ENCODE measurements at regions not wholly inside any gene's neighbourhood (a gene's known extent, or its start where the extent isn't known, plus 50 kb on each side); places are given as distances from the start of the nearest gene placed in this dataset.

- DNase-seq: no peak
- Histone ChIP-seq H3K23me2 (ENCODE audit: insufficient read length, low read depth, low read length, poor library complexity, severe bottlenecking) (peaks cover 10% of the 10 kb centered on the region), H3K4me2 (ENCODE audit: insufficient read depth, insufficient read length, low read length) (no peak overlapping the region), H4K20me1 (ENCODE audit: control insufficient read depth, insufficient read depth, insufficient read length) (peaks cover 3% of the 10 kb centered on the region), H3K4ac (ENCODE audit: low read depth, low read length) (no peak overlapping the region), H2BK12ac (ENCODE audit: insufficient read length, low read depth, low read length) (no peak overlapping the region), H3K23ac (ENCODE audit: insufficient read length, low read depth, low read length) (no peak overlapping the region), H3K79me1 (ENCODE audit: insufficient read depth, low read depth, low read length, poor library complexity, severe bottlenecking) (no peaks in the 10 kb centered on the region), H3K56ac (ENCODE audit: insufficient read length, low read depth, low read length) (no peak overlapping the region), H3K18ac (ENCODE audit: insufficient read length, low read depth, low read length) (no peak overlapping the region), H4K5ac (ENCODE audit: insufficient read length, low read depth, low read length) (no peak overlapping the region), H4K91ac (ENCODE audit: insufficient read length, low read depth, low read length) (no peak overlapping the region), H2BK120ac (ENCODE audit: low read depth, low read length, poor library complexity, severe bottlenecking) (no peak overlapping the region), H3K27ac (ENCODE audit: insufficient read length, low read depth, low read length) (no peak overlapping the region), H2BK20ac (ENCODE audit: low read depth, low read length, poor library complexity, severe bottlenecking) (no peak overlapping the region), H3K79me2 (ENCODE audit: insufficient read depth, low read length) (no peaks in the 10 kb centered on the region), H2AK5ac (ENCODE audit: insufficient read length, low read length) (no peak overlapping the region), H2AFZ (ENCODE audit: low read length) (no peak overlapping the region), H2BK15ac (ENCODE audit: low read depth, low read length) (no peak overlapping the region), H2BK5ac (ENCODE audit: insufficient read length, low read length) (no peak overlapping the region), H3K9me3 (ENCODE audit: control insufficient read depth, low read depth, low read length) (no peaks in the 10 kb centered on the region), H3K9ac (ENCODE audit: extremely low read depth, insufficient read length, low read length) (no peak overlapping the region), H4K8ac (replicated peaks; ENCODE audit: insufficient read length, low read depth, low read length) (no peak overlapping the region), H3K27me3 (ENCODE audit: insufficient read depth, low read length) (no peaks in the 10 kb centered on the region), H3K14ac (ENCODE audit: insufficient read depth, low read length) (no peak overlapping the region), H3T11ph (ENCODE audit: low read length) (no peak overlapping the region), H3K4me1 (ENCODE audit: insufficient read depth, low read length) (peaks cover 6% of the 10 kb centered on the region; the same call in 1 of the 2 replicates)
- no CpG with 5 or more reads among the region's 5 CpGs for WGBS (ENCODE audit: extremely low coverage, insufficient read length, low lambda C conversion rate)
- no peaks in the 10 kb centered on the region; a peak in 1 of 7 replicates for H3K36me3 Mint-ChIP-seq (ENCODE audit: insufficient read depth in 1 of 3, low read depth in 3 of 3)
- H3K27ac Mint-ChIP-seq: peak overlapping the region in 2 of 3 experiments; percentile 22 to 72; a peak in 1 of 7 replicates
- H3K4me1 Mint-ChIP-seq: peaks cover 32 to 39% of the 10 kb centered on the region in 2 experiments
- H3K4me3 Mint-ChIP-seq: no peak overlapping the region
- no peaks in the 10 kb centered on the region for H3K27me3 Mint-ChIP-seq (ENCODE audit: low read depth)
- no peaks in the 10 kb centered on the region for H3K9me3 Mint-ChIP-seq
- TF ChIP-seq, protein P1, sequence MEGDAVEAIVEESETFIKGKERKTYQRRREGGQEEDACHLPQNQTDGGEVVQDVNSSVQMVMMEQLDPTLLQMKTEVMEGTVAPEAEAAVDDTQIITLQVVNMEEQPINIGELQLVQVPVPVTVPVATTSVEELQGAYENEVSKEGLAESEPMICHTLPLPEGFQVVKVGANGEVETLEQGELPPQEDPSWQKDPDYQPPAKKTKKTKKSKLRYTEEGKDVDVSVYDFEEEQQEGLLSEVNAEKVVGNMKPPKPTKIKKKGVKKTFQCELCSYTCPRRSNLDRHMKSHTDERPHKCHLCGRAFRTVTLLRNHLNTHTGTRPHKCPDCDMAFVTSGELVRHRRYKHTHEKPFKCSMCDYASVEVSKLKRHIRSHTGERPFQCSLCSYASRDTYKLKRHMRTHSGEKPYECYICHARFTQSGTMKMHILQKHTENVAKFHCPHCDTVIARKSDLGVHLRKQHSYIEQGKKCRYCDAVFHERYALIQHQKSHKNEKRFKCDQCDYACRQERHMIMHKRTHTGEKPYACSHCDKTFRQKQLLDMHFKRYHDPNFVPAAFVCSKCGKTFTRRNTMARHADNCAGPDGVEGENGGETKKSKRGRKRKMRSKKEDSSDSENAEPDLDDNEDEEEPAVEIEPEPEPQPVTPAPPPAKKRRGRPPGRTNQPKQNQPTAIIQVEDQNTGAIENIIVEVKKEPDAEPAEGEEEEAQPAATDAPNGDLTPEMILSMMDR (conservative IDR thresholded peaks at IDR 0.05): no peak
These were observed 133.9 kb upstream of the BTN3A2 start for GRCh38 chr6:26231006-26231587.

All from H9 (cell line).